ENCODE measurements at regions not wholly inside any gene's neighbourhood (a gene's known extent, or its start where the extent isn't known, plus 50 kb on each side); places are given as distances from the start of the nearest gene placed in this dataset.
"Not testable (repeated sequence)": the region's sequence is repeated elsewhere in the genome, so short reads cannot be mapped to it uniquely, and the experiment has no call there.

GRCh38 chr7:131057015-131057793 lies 270.5 kb upstream of the MKLN1 start:
- no peak for FAIRE-seq

- FAIRE-seq: no peak
Measured at GRCh38 chr7:131057794-131058070, 269.9 kb upstream of the MKLN1 start.

- FAIRE-seq: not testable (repeated sequence)
Measured at GRCh38 chr7:131058561-131059288, 269.0 kb upstream of the MKLN1 start.

- FAIRE-seq: not testable (repeated sequence)
Measured at GRCh38 chr7:131059401-131059800, 268.3 kb upstream of the MKLN1 start.

GRCh38 chr7:131061158-131061557 lies 266.5 kb upstream of the MKLN1 start:
- no peak for FAIRE-seq

GRCh38 chr7:131061818-131062217 lies 265.9 kb upstream of the MKLN1 start:
- no peak for FAIRE-seq

GRCh38 chr7:131066635-131067034 lies 261.0 kb upstream of the MKLN1 start:
- FAIRE-seq: no peak

GRCh38 chr7:131067220-131067619 lies 260.5 kb upstream of the MKLN1 start:
- FAIRE-seq: no peak

- peak; percentile 74 for FAIRE-seq
Measured at GRCh38 chr7:131068604-131069021, 259.1 kb upstream of the MKLN1 start.

- peak; percentile 98 for FAIRE-seq
Measured at GRCh38 chr7:131071786-131072504, 255.7 kb upstream of the MKLN1 start.

- no peak for FAIRE-seq
Measured at GRCh38 chr7:131072505-131073091, 255.1 kb upstream of the MKLN1 start.

GRCh38 chr7:131074043-131074442 lies 253.6 kb upstream of the MKLN1 start:
- no peak for FAIRE-seq

GRCh38 chr7:131074585-131074984 lies 253.1 kb upstream of the MKLN1 start:
- FAIRE-seq: no peak

GRCh38 chr7:131075406-131075805 lies 252.3 kb upstream of the MKLN1 start:
- FAIRE-seq: no peak

GRCh38 chr7:131076032-131076431 lies 251.6 kb upstream of the MKLN1 start:
- FAIRE-seq: no peak

GRCh38 chr7:131076711-131077181 lies 250.9 kb upstream of the MKLN1 start:
- FAIRE-seq: no peak

GRCh38 chr7:131077735-131078134 lies 249.9 kb upstream of the MKLN1 start:
- FAIRE-seq: no peak

- no peak for FAIRE-seq
Measured at GRCh38 chr7:131080754-131081153, 246.9 kb upstream of the MKLN1 start.

GRCh38 chr7:131081308-131081707 lies 246.4 kb upstream of the MKLN1 start:
- FAIRE-seq: no peak

GRCh38 chr7:131083781-131084180 lies 243.9 kb upstream of the MKLN1 start:
- peak; percentile 44 for FAIRE-seq

GRCh38 chr7:131084336-131084735 lies 243.3 kb upstream of the MKLN1 start:
- FAIRE-seq: not testable (repeated sequence)

- no peak for FAIRE-seq
Measured at GRCh38 chr7:131087756-131088658, 239.7 kb upstream of the MKLN1 start.
